Astrocyte (in vitro differentiated cells and primary cell): ENCODE measurements at regions not wholly inside any gene's neighbourhood (a gene's known extent, or its start where the extent isn't known, plus 50 kb on each side); places are given as distances from the start of the nearest gene placed in this dataset.

Experiments used
- DNase-seq: peaks from one replicate; pipeline ENCODE4 v3.0.0-alpha.2; 2010; ENCODE audit warnings: low read depth
- FAIRE-seq: peaks from 2 replicates; lab custom pipeline; 2011; peaks lifted over from hg19 to GRCh38; lab: Jason Lieb, UNC
- H2AFZ ChIP-seq: 2 replicates; pipeline ENCODE4 v1.6.0; 2012; ENCODE audit warnings: low read depth, low read length, inconsistent platforms
- H3K27ac ChIP-seq: 2 replicates; pipeline ENCODE4 v1.5.1; 2011; ENCODE audit warnings: low read depth, low read length, inconsistent platforms
- H3K27me3 ChIP-seq: 2 replicates; pipeline ENCODE4 v1.6.0; 2011; ENCODE audit warnings: low read length, inconsistent platforms; ENCODE audit not compliant: insufficient read depth
- H3K36me3 ChIP-seq: 2 replicates; pipeline ENCODE4 v1.5.1; 2011; ENCODE audit warnings: low read length, inconsistent platforms; ENCODE audit not compliant: insufficient read depth
- H3K4me1 ChIP-seq: 2 replicates; pipeline ENCODE4 v1.5.1; 2011; ENCODE audit warnings: low read length, inconsistent platforms; ENCODE audit not compliant: insufficient read depth
- H3K4me2 ChIP-seq: 2 replicates; pipeline ENCODE4 v1.6.0; 2012; ENCODE audit warnings: low read length, inconsistent platforms
- H3K4me3 ChIP-seq: 2 replicates; pipeline ENCODE4 v1.5.1; 2011; ENCODE audit warnings: low read depth, mild to moderate bottlenecking, low read length, inconsistent platforms; ENCODE audit not compliant: insufficient read depth
- H3K79me2 ChIP-seq: 2 replicates; pipeline ENCODE4 v1.6.0; 2012; ENCODE audit warnings: mild to moderate bottlenecking, low read length, inconsistent platforms; ENCODE audit not compliant: insufficient read depth
- H3K9ac ChIP-seq: 2 replicates; pipeline ENCODE4 v1.6.0; 2012; ENCODE audit warnings: mild to moderate bottlenecking, low read length, inconsistent platforms
- H3K9me3 ChIP-seq: 2 replicates; pipeline ENCODE4 v1.5.1; 2012; ENCODE audit warnings: low read depth, mild to moderate bottlenecking, low read length, inconsistent platforms; ENCODE audit not compliant: insufficient read depth
- H4K20me1 ChIP-seq: 2 replicates; pipeline ENCODE4 v1.6.0; 2012; ENCODE audit warnings: low read length, inconsistent platforms; ENCODE audit not compliant: insufficient read depth
- H3K27ac Mint-ChIP-seq: one replicate; pipeline ENCODE4 v1.8.0; 2021; ENCODE audit warnings: mild to moderate bottlenecking, mixed read lengths; ENCODE audit not compliant: unreplicated experiment
- H3K27me3 Mint-ChIP-seq: one replicate; pipeline ENCODE4 v1.8.0; 2021; ENCODE audit warnings: low read depth, mixed read lengths; ENCODE audit not compliant: unreplicated experiment
- H3K36me3 Mint-ChIP-seq: one replicate; pipeline ENCODE4 v1.8.0; 2021; ENCODE audit warnings: low read depth, mixed read lengths; ENCODE audit not compliant: unreplicated experiment
- H3K4me1 Mint-ChIP-seq: one replicate; pipeline ENCODE4 v1.8.0; 2021; ENCODE audit warnings: low read depth, mixed read lengths; ENCODE audit not compliant: unreplicated experiment
- H3K4me3 Mint-ChIP-seq: one replicate; pipeline ENCODE4 v1.8.0; 2021; ENCODE audit warnings: mild to moderate bottlenecking, moderate library complexity, mixed read lengths; ENCODE audit not compliant: unreplicated experiment
- H3K9me3 Mint-ChIP-seq: one replicate; pipeline ENCODE4 v1.8.0; 2021; ENCODE audit warnings: mild to moderate bottlenecking, mixed read lengths; ENCODE audit not compliant: unreplicated experiment
- EZH2 ChIP-seq: IDR thresholded peaks from 2 replicates; pipeline ENCODE4 v1.6.1; 2012; ENCODE audit warnings: mild to moderate bottlenecking, low read length, inconsistent platforms; ENCODE audit not compliant: insufficient read depth
- TF ChIP-seq, protein P1 (sequence below): IDR thresholded peaks from 2 replicates; pipeline ENCODE4 v1.5.1; 2011; ENCODE audit warnings: low read depth, mild to moderate bottlenecking, inconsistent platforms, low read length, moderate library complexity; ENCODE audit not compliant: insufficient read depth

DNA sequence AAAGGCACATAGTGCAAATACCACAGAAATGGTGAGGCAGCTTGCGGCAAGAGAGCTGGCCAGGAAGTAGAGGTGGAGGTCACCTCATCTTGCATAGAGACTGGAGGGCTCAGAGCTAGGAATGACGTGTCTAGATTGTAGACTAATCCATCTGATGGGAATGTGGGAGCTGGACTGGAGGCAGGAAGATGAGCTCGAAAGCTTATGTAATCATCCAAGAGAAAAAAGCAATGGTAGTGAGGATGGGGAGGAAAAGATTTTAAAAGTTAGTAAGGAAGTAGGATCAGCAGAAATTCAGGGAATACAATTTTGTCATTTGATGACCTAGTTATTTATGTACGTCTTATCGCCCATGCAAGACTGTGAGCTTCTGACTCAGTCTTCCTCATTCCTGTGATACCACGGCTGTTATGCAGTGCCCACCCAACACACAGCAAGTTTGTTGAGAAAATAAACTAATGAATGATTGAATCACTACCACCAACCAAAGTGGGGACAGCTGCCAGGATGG lies 123.9 kb downstream of the RRAGC start:
- no peaks in the 10 kb centered on the region for H3K36me3 ChIP-seq
- H3K4me3 ChIP-seq: no peak overlapping the region
- H3K9me3 ChIP-seq: no peaks in the 10 kb centered on the region
- TF ChIP-seq, protein P1, sequence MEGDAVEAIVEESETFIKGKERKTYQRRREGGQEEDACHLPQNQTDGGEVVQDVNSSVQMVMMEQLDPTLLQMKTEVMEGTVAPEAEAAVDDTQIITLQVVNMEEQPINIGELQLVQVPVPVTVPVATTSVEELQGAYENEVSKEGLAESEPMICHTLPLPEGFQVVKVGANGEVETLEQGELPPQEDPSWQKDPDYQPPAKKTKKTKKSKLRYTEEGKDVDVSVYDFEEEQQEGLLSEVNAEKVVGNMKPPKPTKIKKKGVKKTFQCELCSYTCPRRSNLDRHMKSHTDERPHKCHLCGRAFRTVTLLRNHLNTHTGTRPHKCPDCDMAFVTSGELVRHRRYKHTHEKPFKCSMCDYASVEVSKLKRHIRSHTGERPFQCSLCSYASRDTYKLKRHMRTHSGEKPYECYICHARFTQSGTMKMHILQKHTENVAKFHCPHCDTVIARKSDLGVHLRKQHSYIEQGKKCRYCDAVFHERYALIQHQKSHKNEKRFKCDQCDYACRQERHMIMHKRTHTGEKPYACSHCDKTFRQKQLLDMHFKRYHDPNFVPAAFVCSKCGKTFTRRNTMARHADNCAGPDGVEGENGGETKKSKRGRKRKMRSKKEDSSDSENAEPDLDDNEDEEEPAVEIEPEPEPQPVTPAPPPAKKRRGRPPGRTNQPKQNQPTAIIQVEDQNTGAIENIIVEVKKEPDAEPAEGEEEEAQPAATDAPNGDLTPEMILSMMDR: no peak
- TF ChIP-seq EZH2: no peak
- no peaks in the 10 kb centered on the region for H3K79me2 ChIP-seq
- peaks cover 18% of the 10 kb centered on the region for H3K27me3 Mint-ChIP-seq
- H3K27ac ChIP-seq: peak overlapping the region; percentile 57
- peak overlapping the region; percentile 37 for H2AFZ ChIP-seq
- FAIRE-seq (no peak), DNase-seq (peak; percentile 91)
- H3K4me3 Mint-ChIP-seq: peak overlapping the region; percentile 8
- no peak overlapping the region for H3K27ac Mint-ChIP-seq
- H3K4me1 ChIP-seq: peaks cover 17% of the 10 kb centered on the region
- H3K4me1 Mint-ChIP-seq: peaks cover 11% of the 10 kb centered on the region
- H3K4me2 ChIP-seq: peak overlapping the region; percentile 66
- no peaks in the 10 kb centered on the region for H4K20me1 ChIP-seq
- H3K9ac ChIP-seq: peak overlapping the region; percentile 35
- peaks cover 5% of the 10 kb centered on the region for H3K27me3 ChIP-seq
- H3K36me3 Mint-ChIP-seq: no peaks in the 10 kb centered on the region
- no peaks in the 10 kb centered on the region for H3K9me3 Mint-ChIP-seq

DNA sequence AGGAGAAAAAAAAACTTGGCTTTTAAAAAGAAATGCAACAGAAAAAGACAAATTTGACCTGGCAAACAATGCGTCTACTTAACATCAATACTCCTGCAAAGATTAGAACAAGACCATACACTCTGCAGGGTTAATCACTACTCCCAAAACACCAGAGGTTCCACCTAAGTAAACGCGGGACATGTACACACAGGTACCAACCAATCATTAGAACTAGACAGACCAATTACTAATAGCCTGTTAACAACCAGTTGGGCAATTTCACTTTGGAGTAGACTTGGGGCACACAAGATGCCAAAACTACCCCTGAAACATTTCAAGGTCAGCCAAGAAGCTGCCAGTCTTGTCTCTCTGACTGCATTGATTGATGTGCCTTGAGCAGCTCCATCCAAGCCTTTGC lies 125.8 kb downstream of the RRAGC start:
- Histone ChIP-seq H3K27ac (no peak overlapping the region), H3K9ac (no peak overlapping the region), H3K36me3 (no peaks in the 10 kb centered on the region), H3K79me2 (no peaks in the 10 kb centered on the region), H3K9me3 (no peaks in the 10 kb centered on the region), H3K27me3 (peaks cover 8% of the 10 kb centered on the region), H2AFZ (no peak overlapping the region), H3K4me1 (peaks cover 17% of the 10 kb centered on the region), H3K4me3 (no peak overlapping the region), H3K4me2 (no peak overlapping the region), H4K20me1 (no peaks in the 10 kb centered on the region)
- Mint-ChIP-seq H3K4me1 (peaks cover 8% of the 10 kb centered on the region), H3K27ac (no peak overlapping the region), H3K27me3 (peaks cover 24% of the 10 kb centered on the region), H3K4me3 (no peak overlapping the region), H3K9me3 (no peaks in the 10 kb centered on the region), H3K36me3 (no peaks in the 10 kb centered on the region)
- no peak for TF ChIP-seq EZH2
- TF ChIP-seq, protein P1: no peak
- no peak for FAIRE-seq
- no peak for DNase-seq
